Endothelial cell of umbilical vein (primary cell): ENCODE measurements at regions not wholly inside any gene's neighbourhood (a gene's known extent, or its start where the extent isn't known, plus 50 kb on each side); places are given as distances from the start of the nearest gene placed in this dataset.

Experiments used
- BruUV-seq: library from RNA; stranded (reverse); fragments of 400-500 nt; replicated peaks from 2 replicates; lab custom pipeline; 2021; lab: Mats Ljungman, UMichigan
- CTCF ChIA-PET: fragments of 300-600, 350-600 bp; sonication (Branson Sonifier 250); formaldehyde crosslinking; loops from one replicate; lab custom pipeline; 2021; ENCODE audit warnings: antibody characterized with exemption, inconsistent platforms; lab: Charles Lee
- POLR2A ChIA-PET: fragments of 300-600, 350-600 bp; sonication (Branson Sonifier 250); formaldehyde crosslinking; loops from one replicate; lab custom pipeline; 2021; ENCODE audit warnings: antibody characterized with exemption, inconsistent platforms; lab: Charles Lee
- DNase-seq: peaks from one replicate; pipeline ENCODE4 v3.0.0-alpha.2; 2011; ENCODE audit warnings: low read depth, low spot score
- FAIRE-seq: peaks from 2 replicates; lab custom pipeline; 2011; peaks lifted over from hg19 to GRCh38; lab: Jason Lieb, UNC
- H2AFZ ChIP-seq: 2 replicates; pipeline ENCODE4 v1.6.0; 2012; ENCODE audit warnings: low read depth, low read length, control low read depth, inconsistent platforms
- H3K27ac ChIP-seq: 2 replicates; pipeline ENCODE4 v1.5.1; 2011; ENCODE audit warnings: low read depth, mild to moderate bottlenecking, control low read depth, low read length, moderate library complexity; ENCODE audit not compliant: insufficient read depth
- H3K27me3 ChIP-seq, 2 experiments: 2 replicates each; pipeline versions ENCODE4 v1.6.0 to v1.6.1; 2011; ENCODE audit warnings: low read length in 2 of 2, mixed read lengths in 1 of 2; ENCODE audit not compliant: control insufficient read depth in 2 of 2, insufficient read depth in 2 of 2
- H3K36me3 ChIP-seq, 2 experiments: 2 replicates in 1 of 2; 3 replicates in 1 of 2; pipeline ENCODE4 v1.5.1; 2011; ENCODE audit warnings: low read length in 2 of 2, mild to moderate bottlenecking in 1 of 2, moderate library complexity in 1 of 2; ENCODE audit not compliant: control insufficient read depth in 2 of 2, insufficient read depth in 2 of 2; ENCODE audit errors: extremely low read depth in 1 of 2
- H3K4me1 ChIP-seq: 3 replicates; pipeline ENCODE4 v1.5.1; 2011; ENCODE audit warnings: mild to moderate bottlenecking, low read length; ENCODE audit not compliant: control insufficient read depth, insufficient read depth; ENCODE audit errors: extremely low read depth
- H3K4me2 ChIP-seq: 2 replicates; pipeline ENCODE4 v1.6.1; 2011; ENCODE audit warnings: low read length, control low read depth, mixed read lengths; ENCODE audit not compliant: insufficient read depth
- H3K4me3 ChIP-seq, 3 experiments: fragments of 200-600 bp in 1 of 3; sonication (generic), shearing (Covaris generic) in 1 of 3; replicated peaks in 1 of 3; 2 replicates each; pipeline ENCODE4 v1.5.1; 2011 to 2016; ENCODE audit warnings: control low read depth in 3 of 3, low read length in 3 of 3, mild to moderate bottlenecking in 2 of 3, inconsistent platforms in 1 of 3, low read depth in 1 of 3, moderate library complexity in 1 of 3; ENCODE audit not compliant: insufficient read depth in 1 of 3
- H3K79me2 ChIP-seq: 2 replicates; pipeline ENCODE4 v1.6.0; 2012; ENCODE audit warnings: low read length, inconsistent platforms; ENCODE audit not compliant: control insufficient read depth, insufficient read depth
- H3K9ac ChIP-seq: replicated peaks from 2 replicates; pipeline ENCODE3; 2011; ENCODE audit warnings: low read length, control low read depth; ENCODE audit not compliant: insufficient read depth; ENCODE audit errors: extremely low read depth
- H3K9me1 ChIP-seq: replicated peaks from 3 replicates; pipeline ENCODE4 v1.6.0; 2011; ENCODE audit warnings: mild to moderate bottlenecking, low read length; ENCODE audit not compliant: control insufficient read depth, insufficient read depth; ENCODE audit errors: extremely low read depth
- H3K9me3 ChIP-seq: replicated peaks from 2 replicates; pipeline ENCODE4 v1.5.1; 2012; ENCODE audit warnings: low read length, inconsistent platforms; ENCODE audit not compliant: control insufficient read depth, insufficient read depth
- H4K20me1 ChIP-seq: replicated peaks from 2 replicates; pipeline ENCODE3; 2011; ENCODE audit warnings: mild to moderate bottlenecking, low read length; ENCODE audit not compliant: control insufficient read depth, insufficient read depth; ENCODE audit errors: extremely low read depth
- CTCF ChIP-seq, 2 donors: IDR thresholded peaks; 1 replicate in 1 of 2; 2 replicates in 1 of 2; pipeline ENCODE4 v1.5.1; 2011; ENCODE audit warnings: low read length in 2 of 2, mild to moderate bottlenecking in 2 of 2, moderate library complexity in 2 of 2, control low read depth in 1 of 2, inconsistent platforms in 1 of 2, low read depth in 1 of 2; ENCODE audit not compliant: insufficient read depth in 1 of 2; ENCODE audit errors: extremely low read depth in 1 of 2
- EZH2 ChIP-seq: IDR thresholded peaks from 2 replicates; pipeline ENCODE4 v1.6.1; 2012; ENCODE audit warnings: borderline replicate concordance, low read depth, mild to moderate bottlenecking, moderate library complexity, low read length, inconsistent platforms; ENCODE audit not compliant: severe bottlenecking
- FOS ChIP-seq: IDR thresholded peaks from 2 replicates; pipeline ENCODE4 v1.6.1; 2011; ENCODE audit warnings: mild to moderate bottlenecking, low read length, moderate library complexity, borderline replicate concordance; ENCODE audit not compliant: insufficient read depth
- GATA2 ChIP-seq: IDR thresholded peaks from 2 replicates; pipeline ENCODE4 v1.7.0; 2011; ENCODE audit warnings: low read depth, mild to moderate bottlenecking, moderate library complexity, mixed read lengths, low read length; ENCODE audit not compliant: insufficient read length, insufficient read depth
- JUN ChIP-seq: IDR thresholded peaks from 2 replicates; pipeline ENCODE4 v1.6.1; 2011; ENCODE audit warnings: borderline replicate concordance, low read depth; ENCODE audit not compliant: insufficient read length, insufficient read depth
- MAX ChIP-seq: IDR thresholded peaks from 2 replicates; pipeline ENCODE4 v1.6.1; 2011; ENCODE audit not compliant: insufficient read depth, insufficient read length
- POLR2A ChIP-seq: IDR thresholded peaks from 2 replicates; pipeline ENCODE4 v1.6.1; 2012; ENCODE audit warnings: low read depth, mild to moderate bottlenecking, control low read depth, low read length
- POLR2AphosphoS5 ChIP-seq: IDR thresholded peaks from 2 replicates; pipeline ENCODE4 v1.6.1; 2012; ENCODE audit warnings: low read depth, mild to moderate bottlenecking, control low read depth, low read length, moderate library complexity; ENCODE audit not compliant: insufficient read depth
- dilution Hi-C: fragments of 300-500 bp; cut with MboI; formaldehyde crosslinking; loops from one replicate; pipeline ENCODE4 v1.15.0; 2019; ENCODE audit warnings: low sequenced_read_pairs; ENCODE audit not compliant: extremely low pct_ligation_motif_present
- intact Hi-C: fragments of 100-400 bp; cut with micrococcal nuclease; formaldehyde crosslinking; loops from one replicate; pipeline ENCODE4 v1.10.0; 2022

- intact Hi-C loops, result no loop called here
- Histone ChIP-seq H3K4me2 (no peak overlapping the region), H3K27ac (no peak overlapping the region), H3K9me1 (no peaks in the 10 kb centered on the region), H3K4me1 (no peaks in the 10 kb centered on the region), H3K9ac (no peak overlapping the region), H3K79me2 (no peaks in the 10 kb centered on the region), H3K27me3 (no peaks in the 10 kb centered on the region), H3K4me3 (no peak overlapping the region), H4K20me1 (no peaks in the 10 kb centered on the region), H3K9me3 (no peaks in the 10 kb centered on the region), H3K36me3 (no peaks in the 10 kb centered on the region), H2AFZ (no peak overlapping the region)
- BruUV-seq, result no TSS peak
- DNase-seq (no peak), FAIRE-seq (no peak)
- POLR2A ChIA-PET, result no interaction called here
- dilution Hi-C loops, result no loop called here
- TF ChIP-seq FOS, result no peak
- no peak for TF ChIP-seq CTCF (IDR thresholded peaks at IDR 0.05; ENCODE audit: extremely low read depth in 1 of 2, insufficient read depth in 1 of 2, low read depth in 1 of 2, low read length in 2 of 2)
- TF ChIP-seq MAX, result no peak
- TF ChIP-seq POLR2A, result no peak
- TF ChIP-seq POLR2AphosphoS5, result no peak
- TF ChIP-seq GATA2, result no peak
- TF ChIP-seq JUN, result no peak
- no peak for TF ChIP-seq EZH2
- CTCF ChIA-PET, result no interaction called here
These were observed 57.1 kb upstream of the SLCO1B1 start for GRCh38 chr12:21073822-21074460.
